Liver (tissue), 8 donors: ENCODE measurements at regions not wholly inside any gene's neighbourhood (a gene's known extent, or its start where the extent isn't known, plus 50 kb on each side); places are given as distances from the start of the nearest gene placed in this dataset.

ENCODE experiments used
- DNase-seq: peaks from one replicate; pipeline ENCODE4 v3.0.0-alpha.2; 2017; ENCODE audit warnings: low spot score
- H3K27ac ChIP-seq, 2 donors: one replicate each; pipeline ENCODE4 v1.7.0; 2013; ENCODE audit warnings: inconsistent platforms in 2 of 2, low read length in 2 of 2, control low read depth in 1 of 2, low read depth in 1 of 2, mild to moderate bottlenecking in 1 of 2
- H3K27me3 ChIP-seq, 4 donors: one replicate each; pipeline versions ENCODE4 v1.6.1 to v1.7.0; 2013; ENCODE audit warnings: low read length in 3 of 4, inconsistent platforms in 1 of 4, mild to moderate bottlenecking in 1 of 4, moderate library complexity in 1 of 4; ENCODE audit not compliant: control insufficient read depth in 4 of 4, insufficient read depth in 4 of 4
- H3K36me3 ChIP-seq, 4 donors: one replicate each; pipeline versions ENCODE4 v1.6.1 to v1.7.0; 2013; ENCODE audit warnings: low read length in 3 of 4, mild to moderate bottlenecking in 3 of 4, low read depth in 1 of 4, moderate library complexity in 1 of 4; ENCODE audit not compliant: control insufficient read depth in 4 of 4, insufficient read depth in 3 of 4
- H3K4me1 ChIP-seq, 4 donors: one replicate each; pipeline versions ENCODE4 v1.6.1 to v1.7.0; 2013; ENCODE audit warnings: low read length in 3 of 4, mild to moderate bottlenecking in 3 of 4, moderate library complexity in 1 of 4; ENCODE audit not compliant: control insufficient read depth in 4 of 4, insufficient read depth in 4 of 4
- H3K4me3 ChIP-seq, 3 donors: one replicate each; pipeline versions ENCODE4 v1.6.1 to v1.7.0; 2013; ENCODE audit warnings: low read length in 3 of 3, control low read depth in 1 of 3, low read depth in 1 of 3, mild to moderate bottlenecking in 1 of 3
- H3K9ac ChIP-seq, 2 donors: one replicate each; pipeline ENCODE4 v1.7.0; 2013; ENCODE audit warnings: low read length in 2 of 2, mild to moderate bottlenecking in 2 of 2, moderate library complexity in 2 of 2, control low read depth in 1 of 2, low read depth in 1 of 2
- H3K9me3 ChIP-seq, 4 donors: one replicate each; pipeline versions ENCODE4 v1.6.1 to v1.7.0; 2013; ENCODE audit warnings: low read length in 3 of 4; ENCODE audit not compliant: control insufficient read depth in 4 of 4
- ATF3 ChIP-seq: IDR thresholded peaks from 2 replicates; pipeline ENCODE4 v1.6.1; 2016; ENCODE audit warnings: antibody characterized with exemption
- CTCF ChIP-seq: fragments of 150-350 bp; IDR thresholded peaks from 2 replicates; pipeline ENCODE4 v1.5.1; 2017; ENCODE audit warnings: improper control_type of control experiment, low read depth, low read length; ENCODE audit not compliant: missing input control
- FOXA1 ChIP-seq: IDR thresholded peaks from 2 replicates; pipeline ENCODE4 v1.6.1; 2016; ENCODE audit warnings: antibody characterized with exemption
- GABPA ChIP-seq, 2 donors: IDR thresholded peaks in 1 of 2; conservative IDR thresholded peaks in 1 of 2; 2 replicates each; pipeline ENCODE4 v1.6.1; 2016; ENCODE audit warnings: antibody characterized with exemption in 2 of 2, mild to moderate bottlenecking in 1 of 2, moderate library complexity in 1 of 2
- HNF4A ChIP-seq, 2 donors: conservative IDR thresholded peaks; 2 replicates each; pipeline ENCODE4 v1.6.1; 2016; ENCODE audit warnings: antibody characterized with exemption in 2 of 2, mild to moderate bottlenecking in 2 of 2
- NR2F2 ChIP-seq: IDR thresholded peaks from 2 replicates; pipeline ENCODE4 v1.6.1; 2016; ENCODE audit warnings: antibody characterized with exemption
- RAD21 ChIP-seq, 2 donors: IDR thresholded peaks; 2 replicates each; pipeline ENCODE4 v1.6.1; 2016; ENCODE audit warnings: antibody characterized with exemption in 2 of 2, mild to moderate bottlenecking in 2 of 2
- REST ChIP-seq: IDR thresholded peaks from 2 replicates; pipeline ENCODE4 v1.6.1; 2016; ENCODE audit warnings: antibody characterized with exemption, mild to moderate bottlenecking
- RXRA ChIP-seq, 2 donors: IDR thresholded peaks; 2 replicates each; pipeline ENCODE4 v1.6.1; 2017 to 2018; ENCODE audit warnings: antibody characterized with exemption in 2 of 2, mild to moderate bottlenecking in 1 of 2
- TAF1 ChIP-seq: conservative IDR thresholded peaks from 2 replicates; pipeline ENCODE4 v1.6.1; 2016; ENCODE audit warnings: antibody characterized with exemption, mild to moderate bottlenecking
- ZBTB33 ChIP-seq: IDR thresholded peaks from 2 replicates; pipeline ENCODE4 v1.6.1; 2016; ENCODE audit warnings: antibody characterized with exemption
- WGBS: extraction: QIAGEN DNeasy Blood & Tissue Kit; methylation state at CpG from one replicate; pipeline ENCODE4 v1.1.7; 2013; 5-methylcytosine and 5-hydroxymethylcytosine counted together
- donor health status: healthy.
- donor health status: healthy.
- donor health status: healthy.
- donor health status: healthy.
- donor health status: healthy.

- TF ChIP-seq REST = no peak
- TF ChIP-seq RAD21 (IDR thresholded peaks at IDR 0.05) = no peak
These were observed 57.1 kb upstream of the LHX5 start (continued) for GRCh38 chr12:113528606-113529293.

- peaks cover 0 to 12% (median 0%) of the 10 kb centered on the region in 4 donors for H3K27me3 ChIP-seq
- WGBS = 65% methylated on average over 7 of the region's 7 CpGs
- H3K9me3 ChIP-seq = no peaks in the 10 kb centered on the region
- H3K4me1 ChIP-seq = no peaks in the 10 kb centered on the region
- DNase-seq = no peak
- no peak overlapping the region for H3K9ac ChIP-seq
- TF ChIP-seq HNF4A (conservative IDR thresholded peaks at IDR 0.05) (no peak), ATF3 (no peak), GABPA (IDR thresholded peaks at IDR 0.05 in 1 of 2, conservative IDR thresholded peaks at IDR 0.05 in 1 of 2) (no peak), RAD21 (IDR thresholded peaks at IDR 0.05) (no peak)
- H3K36me3 ChIP-seq = no peaks in the 10 kb centered on the region
- no peak overlapping the region for H3K4me3 ChIP-seq
- H3K27ac ChIP-seq = no peak overlapping the region
These were observed 53.4 kb upstream of the LHX5 start for GRCh38 chr12:113525066-113525465.

GRCh38 chr12:113524495-113524894 is 52.8 kb upstream of the LHX5 start:
- DNase-seq = no peak
- TF ChIP-seq CTCF (no peak), NR2F2 (no peak), HNF4A (conservative IDR thresholded peaks at IDR 0.05) (no peak), FOXA1 (no peak), ZBTB33 (no peak), RXRA (IDR thresholded peaks at IDR 0.05) (no peak), GABPA (IDR thresholded peaks at IDR 0.05 in 1 of 2, conservative IDR thresholded peaks at IDR 0.05 in 1 of 2) (no peak), TAF1 (no peak)
- H3K4me1 ChIP-seq = no peaks in the 10 kb centered on the region
- no peaks in the 10 kb centered on the region for H3K36me3 ChIP-seq
- WGBS = 75% methylated on average over 5 of the region's 5 CpGs
- no peak overlapping the region for H3K4me3 ChIP-seq
- no peaks in the 10 kb centered on the region for H3K9me3 ChIP-seq
- H3K27ac ChIP-seq = no peak overlapping the region
- H3K9ac ChIP-seq = no peak overlapping the region
- H3K27me3 ChIP-seq = peaks cover 0 to 12% (median 0%) of the 10 kb centered on the region in 4 donors
